CD4-positive, alpha-beta T cell treated with Interleukin-6 for 4 hours (primary cell): ENCODE measurements at regions not wholly inside any gene's neighbourhood (a gene's known extent, or its start where the extent isn't known, plus 50 kb on each side); places are given as distances from the start of the nearest gene placed in this dataset.
"Not testable (repeated sequence)": the region's sequence is repeated elsewhere in the genome, so short reads cannot be mapped to it uniquely, and the experiment has no call there.

Source experiments
- DNase-seq: peaks from one replicate; pipeline ENCODE4 v3.0.0-alpha.2; 2020; ENCODE audit warnings: mixed read lengths

- DNase-seq, result no peak
Measured at GRCh38 chr9:120338340-120338739, 241.6 kb downstream of the CDK5RAP2 start.

- DNase-seq, result no peak
Measured at GRCh38 chr9:120337131-120337530, 242.8 kb downstream of the CDK5RAP2 start.

- no peak for DNase-seq
Measured at GRCh38 chr9:120336753-120337090, 243.2 kb downstream of the CDK5RAP2 start.

- DNase-seq, result no peak
Measured at GRCh38 chr9:120336021-120336752, 243.8 kb downstream of the CDK5RAP2 start.

GRCh38 chr9:120331913-120332312 is 248.1 kb downstream of the CDK5RAP2 start:
- no peak for DNase-seq

GRCh38 chr9:120330031-120330430 is 249.9 kb downstream of the CDK5RAP2 start:
- no peak for DNase-seq

GRCh38 chr9:120327322-120327721 is 252.6 kb downstream of the CDK5RAP2 start:
- no peak for DNase-seq

DNA sequence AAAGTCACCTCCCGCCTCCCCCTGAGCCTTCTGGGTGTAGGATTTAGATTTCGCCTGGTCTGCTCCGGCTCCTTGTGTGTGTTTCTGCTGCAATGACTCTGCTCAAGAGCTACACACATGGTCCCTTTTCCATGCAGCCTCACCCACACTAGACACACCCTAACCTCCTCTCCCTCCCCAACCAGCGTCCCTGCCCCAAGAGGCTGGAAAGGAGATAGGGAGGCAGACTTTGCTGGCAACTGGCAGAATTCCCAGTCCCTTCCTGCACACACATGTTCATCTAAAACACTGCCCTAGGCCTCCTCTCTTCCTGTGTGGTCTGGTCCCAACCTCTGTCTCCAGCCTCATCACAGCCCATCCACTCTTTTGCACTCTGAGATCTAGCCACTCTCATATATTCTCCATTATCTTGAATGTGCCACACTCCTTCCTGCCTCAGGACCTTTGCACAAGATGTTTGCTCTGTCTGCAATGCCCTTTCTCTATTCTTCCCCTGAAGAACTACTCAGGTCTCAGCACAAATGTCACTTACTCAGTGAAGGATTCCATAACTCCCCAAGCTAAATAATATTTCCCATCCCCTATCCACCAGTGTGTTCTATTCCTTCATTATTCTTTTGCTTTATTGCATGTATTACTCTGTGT is 253.8 kb downstream of the CDK5RAP2 start:
- DNase-seq, result no peak

GRCh38 chr9:120324996-120325642 is 254.8 kb downstream of the CDK5RAP2 start:
- no peak for DNase-seq

- DNase-seq, result no peak
Measured at GRCh38 chr9:120324461-120324860, 255.5 kb downstream of the CDK5RAP2 start.

DNA sequence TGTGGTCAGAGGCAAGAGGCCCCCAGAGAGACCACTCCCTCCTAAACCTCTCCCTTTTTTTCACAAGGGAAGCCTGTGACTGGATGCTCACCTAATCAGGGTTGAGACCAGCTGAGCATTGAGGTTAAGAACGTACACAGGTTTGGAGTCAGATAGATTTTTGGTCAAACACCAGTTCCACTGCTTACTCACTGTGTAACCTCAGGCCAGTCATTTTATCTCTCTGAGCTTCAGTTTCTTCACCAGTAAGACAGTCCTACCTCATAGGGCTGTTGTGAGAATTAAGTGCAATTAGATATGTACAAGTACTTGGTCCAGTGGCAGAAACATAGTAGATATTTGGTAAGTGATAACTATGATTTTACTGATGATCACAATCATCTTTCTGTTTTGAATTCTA is 256.8 kb downstream of the CDK5RAP2 start:
- no peak for DNase-seq

DNA sequence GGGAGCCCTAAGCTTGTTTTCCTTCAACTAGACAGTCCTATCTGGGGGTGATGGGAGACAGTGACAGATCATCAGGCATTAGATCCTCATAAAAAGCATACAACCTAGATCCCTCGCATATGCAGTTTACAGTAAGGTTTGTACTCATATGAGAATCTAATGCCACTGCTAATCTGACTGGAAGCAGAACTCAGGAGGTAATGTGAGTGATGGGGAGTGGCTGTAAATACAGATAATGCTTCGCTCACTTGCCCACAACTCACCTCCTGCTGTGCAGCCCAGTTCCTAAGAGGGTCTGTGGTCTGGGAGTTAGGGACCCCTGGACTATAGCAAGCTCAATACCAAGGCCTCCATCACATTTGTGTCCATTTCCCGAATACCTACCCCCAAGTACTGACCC is 260.5 kb downstream of the CDK5RAP2 start:
- no peak for DNase-seq

- no peak for DNase-seq
Measured at GRCh38 chr9:120315154-120315553, 264.8 kb downstream of the CDK5RAP2 start.

- DNase-seq, result no peak
Measured at GRCh38 chr9:120312031-120312430, 267.9 kb downstream of the CDK5RAP2 start.

GRCh38 chr9:120310035-120310434 is 269.9 kb downstream of the CDK5RAP2 start:
- no peak for DNase-seq

DNA sequence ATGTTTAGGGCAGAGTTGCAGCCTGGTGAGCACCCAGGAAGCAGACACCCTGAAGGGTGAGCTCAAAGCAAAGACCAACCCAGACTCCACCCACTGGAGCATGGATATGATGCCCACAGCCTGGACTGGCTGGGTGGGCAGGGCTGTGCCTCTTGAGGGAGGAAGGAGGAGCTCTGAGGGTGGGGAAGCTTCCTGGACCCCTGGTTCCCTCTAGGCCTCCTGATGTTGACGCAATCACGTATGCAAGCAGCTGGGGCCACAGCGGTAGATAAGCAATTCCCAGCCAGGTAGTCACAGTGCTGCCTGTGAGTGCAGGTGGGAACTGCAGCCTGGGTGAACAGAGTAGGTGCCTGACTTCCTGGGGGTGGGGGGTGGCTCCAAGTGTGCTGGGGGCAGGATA is 271.5 kb downstream of the CDK5RAP2 start:
- no peak for DNase-seq

GRCh38 chr9:120307599-120307998 is 272.4 kb downstream of the CDK5RAP2 start:
- DNase-seq, result no peak

DNA sequence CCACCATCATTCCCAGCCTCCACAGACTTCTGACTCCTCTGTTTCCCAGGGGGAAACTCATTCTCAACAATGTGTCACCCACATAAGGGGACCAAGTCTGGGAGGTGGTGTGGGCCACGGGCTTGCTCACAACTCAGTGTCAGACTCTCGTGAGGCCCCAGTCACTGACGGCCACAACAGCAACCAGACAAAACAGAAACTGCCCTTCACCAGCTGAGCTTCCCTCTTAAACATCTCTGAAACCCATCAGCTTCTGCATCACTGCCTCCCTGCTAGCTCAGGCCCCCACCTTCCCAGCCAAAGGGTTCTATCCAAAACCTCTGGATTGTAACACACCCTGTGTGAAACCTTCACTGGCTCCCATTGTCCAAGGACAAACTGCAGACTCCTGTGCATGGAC is 273.4 kb downstream of the CDK5RAP2 start:
- no peak for DNase-seq

DNA sequence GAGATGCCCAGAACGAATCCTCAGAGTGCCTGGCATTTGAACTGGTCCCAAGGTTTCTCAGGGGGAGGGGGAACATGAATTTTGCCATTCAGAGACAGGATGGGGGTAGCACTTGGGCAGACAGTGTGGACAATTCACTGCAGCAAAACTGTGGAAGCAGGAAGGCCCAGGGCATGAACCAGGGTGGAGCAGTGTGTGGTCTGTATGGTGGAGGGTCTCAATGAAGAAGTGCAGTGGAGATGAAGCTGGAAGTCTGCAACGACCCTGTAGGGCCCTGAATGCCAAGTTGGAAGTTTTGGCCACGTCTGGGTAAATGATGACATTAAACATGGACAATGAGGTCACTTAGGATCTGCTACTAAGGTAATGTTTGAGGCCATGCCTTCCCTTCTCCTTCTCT is 273.9 kb downstream of the CDK5RAP2 start:
- DNase-seq, result no peak

DNA sequence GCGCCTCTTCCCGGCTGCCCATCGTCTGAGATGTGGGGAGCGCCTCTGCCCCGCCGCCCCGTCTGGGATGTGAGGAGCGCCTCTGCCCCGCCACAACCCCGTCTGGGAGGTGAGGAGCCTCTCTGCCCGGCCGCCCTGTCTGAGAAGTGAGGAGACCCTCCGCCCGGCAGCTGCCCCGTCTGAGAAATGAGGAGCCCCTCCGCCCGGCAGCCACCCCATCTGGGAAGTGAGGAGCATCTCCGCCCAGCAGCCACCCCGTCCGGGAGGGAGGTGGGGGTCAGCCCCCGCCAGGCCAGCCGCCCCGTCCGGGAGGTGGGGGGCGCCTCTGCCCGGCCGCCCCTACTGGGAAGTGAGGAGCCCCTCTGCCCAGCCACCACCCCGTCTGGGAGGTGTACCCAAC is 275.1 kb downstream of the CDK5RAP2 start:
- not testable (repeated sequence) for DNase-seq

- DNase-seq, result no peak
Measured at GRCh38 chr9:120303519-120303918, 276.4 kb downstream of the CDK5RAP2 start.

DNA sequence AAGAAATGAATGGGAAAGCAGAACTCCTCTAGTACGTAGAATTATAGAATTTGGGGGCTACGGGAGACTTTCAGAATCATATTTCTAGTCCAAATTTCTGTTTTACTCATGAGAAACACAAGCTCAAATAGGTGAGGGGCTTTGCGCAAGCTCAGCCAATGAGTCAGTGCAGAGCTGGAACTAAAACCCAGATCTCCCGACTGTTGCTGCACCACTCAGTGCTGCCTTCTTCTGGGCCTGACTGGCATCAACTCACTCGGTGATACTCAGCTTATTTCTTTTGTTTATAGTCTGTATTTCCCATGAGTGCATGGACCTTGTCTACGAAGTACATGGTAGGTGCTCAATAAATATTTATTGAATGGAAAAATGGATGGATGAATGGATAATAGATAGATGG is 280.2 kb downstream of the CDK5RAP2 start:
- no peak for DNase-seq

GRCh38 chr9:120294003-120294402 is 286.0 kb downstream of the CDK5RAP2 start:
- DNase-seq, result no peak

DNA sequence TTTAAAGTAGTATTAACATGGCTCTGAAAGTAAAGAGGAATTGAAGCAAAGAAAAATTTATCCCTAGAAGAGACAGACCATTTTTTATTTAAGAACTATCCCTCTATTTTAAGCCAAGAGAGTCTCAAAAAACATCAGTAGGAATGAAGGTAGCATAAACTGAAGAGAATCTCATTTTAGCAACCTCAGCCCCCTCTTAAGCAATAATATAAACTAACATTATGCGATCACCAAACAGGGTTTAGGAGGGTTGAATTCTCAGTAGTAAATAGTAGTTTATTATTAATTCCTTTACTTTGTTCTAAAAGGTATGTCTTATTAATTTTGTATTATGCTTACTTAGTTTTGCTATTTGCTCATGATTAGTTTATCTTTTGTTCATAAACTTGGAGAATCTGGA is 287.4 kb downstream of the CDK5RAP2 start:
- no peak for DNase-seq
